HCEC 1CT (cell line): ENCODE measurements at regions not wholly inside any gene's neighbourhood (a gene's known extent, or its start where the extent isn't known, plus 50 kb on each side); places are given as distances from the start of the nearest gene placed in this dataset.
A peak's percentile ranks its signal among the peaks of the same experiment; 100 is the strongest.
"Not testable (repeated sequence)": the region's sequence is repeated elsewhere in the genome, so short reads cannot be mapped to it uniquely, and the experiment has no call there.

Source experiments
- DNase-seq: peaks from one replicate; pipeline ENCODE4 v3.0.0-alpha.2; 2017

DNA sequence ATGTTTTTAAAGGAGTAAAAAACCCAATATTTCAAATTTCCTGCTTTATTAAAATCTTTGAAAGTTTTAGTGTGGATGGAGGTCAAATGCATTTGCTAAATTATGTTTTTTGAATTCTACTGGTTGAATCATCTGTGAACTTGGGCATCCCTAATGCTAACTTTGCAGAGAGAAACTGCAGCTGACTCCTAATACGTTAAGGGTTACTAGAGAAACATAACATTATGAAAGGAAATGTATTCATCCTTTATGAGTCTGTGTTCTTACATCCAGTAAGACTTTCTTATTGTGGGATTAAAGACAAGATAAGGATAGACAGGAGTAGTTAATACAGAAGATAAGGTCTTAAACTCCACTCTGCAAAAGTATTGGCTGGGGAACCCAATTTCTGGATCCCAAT, 140.6 kb downstream of the FAM124B start:
- no peak for DNase-seq

DNA sequence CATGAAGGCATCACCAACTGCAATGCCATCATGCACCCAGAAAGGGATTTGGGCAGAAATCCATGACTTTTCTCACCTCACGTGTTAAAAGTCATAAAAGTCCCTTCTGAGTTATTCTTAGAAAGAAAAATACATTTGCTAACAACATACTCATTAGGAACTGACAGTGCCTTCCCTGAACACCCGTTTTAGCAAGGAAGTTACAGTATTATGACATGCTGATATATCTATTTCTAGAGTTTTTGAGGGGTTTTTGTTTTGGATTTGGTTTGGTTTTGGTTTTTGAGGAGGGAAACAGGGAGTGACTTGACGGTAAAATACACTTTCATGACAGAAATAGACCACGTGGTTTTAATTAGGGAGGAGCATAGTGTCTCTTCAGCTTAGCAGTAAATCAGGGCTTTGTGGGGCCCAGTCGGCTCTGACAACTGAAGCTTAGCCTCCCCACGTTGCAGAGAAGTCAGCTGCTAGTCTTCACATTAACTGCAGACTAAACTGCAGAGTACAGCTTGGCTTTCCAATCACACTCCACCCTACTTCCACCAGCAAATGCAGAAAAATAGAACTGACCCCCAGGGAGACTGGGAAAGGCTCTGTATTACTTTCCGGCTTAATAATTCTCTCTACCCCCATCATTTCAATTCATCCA, 141.4 kb downstream of the FAM124B start:
- DNase-seq, result no peak

DNA sequence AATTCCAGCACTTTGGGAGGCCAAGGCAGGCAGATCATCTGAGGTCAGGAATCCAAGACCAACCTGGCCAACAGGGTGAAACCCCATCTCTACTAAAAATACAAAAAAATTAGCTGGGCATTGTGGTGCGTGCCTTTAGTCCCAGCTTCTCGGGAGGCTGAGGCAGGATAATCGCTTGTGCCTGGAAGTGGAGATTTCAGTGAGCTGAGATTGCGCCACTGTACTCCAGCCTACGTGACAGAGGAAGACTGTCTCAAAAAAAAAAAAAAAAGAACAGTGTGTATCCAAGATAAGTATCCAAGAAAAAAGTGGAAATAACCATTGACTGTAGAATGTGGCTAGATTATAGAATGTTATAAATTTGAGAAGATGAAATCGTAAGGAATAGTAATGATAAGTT, 142.1 kb downstream of the FAM124B start:
- DNase-seq, result no peak

DNA sequence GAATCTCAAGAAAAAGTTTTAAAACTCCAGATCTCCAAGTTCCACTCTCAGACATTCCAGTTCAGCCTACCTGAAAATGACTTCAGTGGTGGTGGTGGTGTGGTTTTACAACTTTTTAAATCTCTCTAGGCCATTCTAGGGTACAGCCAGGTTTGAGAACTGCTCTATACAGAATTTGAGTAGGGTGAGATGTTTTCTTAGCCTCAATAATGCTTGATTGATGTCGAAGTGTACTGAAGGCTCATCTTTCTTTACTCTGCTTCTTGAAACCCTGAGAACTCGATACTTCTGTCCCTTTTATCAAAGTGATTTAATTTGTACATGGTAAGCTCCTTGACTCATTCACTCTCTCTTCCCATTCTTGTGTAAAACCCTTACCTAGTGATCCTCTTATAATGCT, 143.8 kb downstream of the FAM124B start:
- no peak for DNase-seq

DNA sequence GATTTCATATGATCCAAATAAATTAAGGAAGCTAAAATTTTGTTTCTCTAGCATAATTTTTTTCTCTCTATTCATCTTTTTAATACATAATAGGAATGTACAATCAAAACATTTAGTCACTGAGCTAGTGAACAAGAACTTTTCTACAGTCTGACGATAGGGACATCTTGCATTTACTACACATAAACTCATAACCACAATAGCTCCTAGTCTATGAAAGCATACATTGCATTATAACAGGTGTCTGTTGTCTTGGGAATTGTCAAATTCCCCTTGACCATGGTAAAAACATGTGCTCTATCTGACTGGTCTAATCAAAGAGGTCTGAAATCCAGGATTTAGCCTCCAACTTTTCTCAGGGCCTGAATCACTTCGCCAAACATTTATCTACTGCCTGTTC, 144.8 kb downstream of the FAM124B start:
- DNase-seq, result peak; percentile 7

DNA sequence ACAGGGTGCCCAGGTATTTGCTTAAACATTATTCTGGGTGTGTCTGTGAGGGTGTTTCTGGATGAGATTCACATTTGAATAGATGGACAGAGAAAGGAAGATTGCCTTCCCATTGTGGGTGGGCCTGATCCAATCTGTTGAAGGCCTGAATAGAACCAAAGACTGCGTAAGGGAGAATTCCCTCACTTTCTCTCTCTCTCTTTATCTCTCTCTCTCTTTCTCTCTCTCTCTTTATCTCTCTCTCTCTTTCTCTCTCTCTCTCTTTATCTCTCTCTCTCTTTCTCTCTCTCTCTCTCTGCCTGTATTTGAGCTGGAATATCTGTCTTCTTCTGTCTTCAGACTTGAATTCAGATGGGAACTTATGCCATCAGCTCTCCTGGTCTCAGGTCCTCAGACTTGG, 148.4 kb downstream of the FAM124B start:
- no peak for DNase-seq

DNA sequence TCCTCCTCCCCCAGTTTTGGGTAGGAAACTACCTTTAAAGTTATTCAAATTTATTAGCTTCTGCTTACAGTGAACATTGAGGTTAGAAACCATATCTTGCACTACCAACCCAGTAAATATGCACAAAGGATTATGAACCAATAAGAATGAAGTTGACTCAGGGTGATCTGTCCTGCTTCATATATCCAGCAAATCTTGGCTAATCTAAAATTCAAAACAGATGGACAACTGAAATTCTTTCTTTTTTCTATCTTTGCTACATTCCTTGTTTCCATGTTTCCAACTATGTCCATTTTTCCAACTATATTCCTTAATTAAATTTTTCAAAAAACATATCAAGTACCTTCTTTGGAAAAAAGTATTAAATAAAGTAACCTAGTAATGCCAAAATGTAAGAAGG, 149.3 kb downstream of the FAM124B start:
- DNase-seq, result peak; percentile 81

DNA sequence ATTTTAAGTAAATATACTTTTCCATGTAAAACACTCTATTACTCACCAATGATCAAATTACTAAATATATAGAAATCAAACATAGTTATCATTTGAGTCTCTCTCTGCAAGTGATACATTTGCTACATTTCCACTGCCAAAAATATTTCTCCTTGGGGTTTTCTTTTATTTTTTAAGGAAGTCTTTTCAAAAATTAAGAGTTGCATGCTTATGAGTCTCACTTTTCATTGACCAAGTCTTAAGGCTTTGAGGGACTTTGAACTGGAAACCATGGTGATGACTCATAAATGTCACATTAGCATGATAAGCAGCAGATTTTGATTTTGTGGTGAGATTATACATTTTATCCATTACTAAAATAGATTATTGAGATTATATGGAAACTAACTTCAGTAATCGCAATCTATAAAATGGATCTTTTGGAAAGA, 152.9 kb downstream of the FAM124B start:
- peak; percentile 24 for DNase-seq

DNA sequence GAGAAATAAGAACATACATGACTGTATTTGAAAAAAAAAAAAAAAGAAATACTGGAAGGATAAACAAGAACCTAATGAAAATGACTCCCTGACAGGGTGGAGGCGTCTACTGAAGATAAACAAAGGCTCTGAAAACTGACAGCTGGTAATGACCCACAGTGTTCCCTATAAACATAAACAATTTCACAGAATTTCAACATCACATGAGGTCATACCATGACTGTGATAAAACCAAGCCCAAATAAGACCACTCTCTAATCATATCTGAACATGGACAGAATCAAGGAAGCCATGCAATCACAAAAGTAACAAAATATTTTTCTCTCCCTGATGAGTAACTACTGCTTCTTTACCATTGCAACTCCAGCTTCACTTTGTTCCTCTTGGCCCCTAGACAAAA, 159.3 kb downstream of the FAM124B start:
- peak; percentile 78 for DNase-seq

DNA sequence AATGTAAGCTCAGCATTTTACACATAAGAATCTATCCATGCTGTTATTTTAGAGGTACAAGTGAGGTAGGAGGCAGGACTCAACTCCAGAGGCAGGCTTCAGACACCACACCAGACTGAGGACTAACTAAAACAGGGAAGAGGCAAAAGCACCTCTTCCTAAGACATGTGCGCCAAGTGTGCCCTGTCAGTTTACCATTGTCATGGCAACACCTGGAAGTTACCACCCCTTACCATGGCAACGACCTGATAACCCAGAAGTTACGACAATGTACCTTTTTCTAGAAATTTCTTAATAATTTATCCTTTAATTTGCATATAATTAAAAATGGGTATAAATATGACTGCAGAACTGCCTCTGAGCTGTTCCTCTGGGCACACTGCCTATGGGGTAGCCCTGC, 160.1 kb downstream of the FAM124B start:
- DNase-seq, result no peak

DNA sequence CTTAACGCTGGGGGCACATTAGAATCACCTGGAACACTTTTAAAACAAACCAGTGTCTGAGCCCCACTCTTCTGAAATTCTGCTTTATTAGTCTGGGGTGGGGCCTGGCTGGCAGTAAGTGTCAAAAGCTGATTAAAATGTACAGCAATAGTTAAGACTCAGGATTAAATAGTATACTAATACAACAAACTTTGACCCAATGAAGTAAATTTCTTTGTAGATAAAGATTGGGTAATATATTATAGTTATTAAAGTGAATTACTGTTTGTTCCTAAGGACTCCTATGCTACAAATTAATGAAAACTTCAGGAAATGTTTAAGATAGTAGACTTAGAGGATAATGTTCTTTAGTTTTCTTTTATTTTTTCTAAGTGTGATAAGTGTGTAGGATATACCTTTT, 160.9 kb downstream of the FAM124B start:
- DNase-seq, result no peak

DNA sequence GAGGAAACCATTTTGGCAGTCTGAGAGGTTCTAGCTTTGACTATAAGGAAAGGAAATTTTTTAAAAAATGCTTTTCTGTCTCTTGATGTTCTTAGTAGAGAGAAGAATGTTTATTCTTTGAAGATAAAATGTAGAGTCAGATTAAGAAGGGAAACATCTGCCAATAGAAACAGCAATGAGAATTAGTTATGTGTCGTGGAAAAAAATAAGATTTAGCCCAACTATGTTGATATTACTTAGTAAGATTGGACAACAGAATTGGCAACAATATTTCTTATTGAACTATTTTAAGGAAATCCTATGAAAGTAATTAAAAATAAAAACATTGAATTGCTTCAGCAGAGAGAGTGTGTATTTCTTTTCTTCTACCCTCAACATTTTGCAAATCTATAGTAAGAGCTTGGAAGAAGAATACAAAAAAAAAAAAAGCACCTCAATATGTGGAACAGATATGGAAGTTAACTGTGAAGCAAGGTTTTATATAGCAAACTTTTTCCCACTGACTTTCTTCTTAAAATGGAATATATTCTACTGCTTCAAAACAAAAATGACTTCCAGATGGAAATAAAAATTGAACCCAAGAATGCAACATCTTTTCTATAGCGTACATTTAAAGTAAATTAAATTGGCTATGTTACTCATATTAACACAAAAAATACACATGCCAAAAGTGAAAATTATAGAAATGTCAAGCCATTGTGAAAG, 177.9 kb downstream of the FAM124B start:
- no peak for DNase-seq

DNA sequence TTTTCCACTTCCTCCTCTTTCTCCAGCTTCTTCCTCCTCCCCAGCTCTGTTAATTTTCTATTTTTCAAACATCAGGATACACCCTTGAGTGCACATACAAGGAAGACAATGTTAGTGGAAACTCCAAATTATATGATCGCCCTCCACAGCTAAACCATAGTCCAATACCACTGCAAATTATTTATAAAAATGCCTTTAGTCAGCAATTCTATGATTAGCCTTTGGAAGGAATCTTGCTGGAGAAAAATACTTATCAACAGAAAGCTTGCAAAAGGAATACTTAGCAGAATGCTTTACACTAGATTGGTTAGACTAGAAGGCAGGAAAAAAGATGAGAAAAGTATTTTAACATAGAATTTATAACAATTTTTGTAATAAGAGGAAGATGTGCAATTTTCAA, 178.9 kb downstream of the FAM124B start:
- no peak for DNase-seq

DNA sequence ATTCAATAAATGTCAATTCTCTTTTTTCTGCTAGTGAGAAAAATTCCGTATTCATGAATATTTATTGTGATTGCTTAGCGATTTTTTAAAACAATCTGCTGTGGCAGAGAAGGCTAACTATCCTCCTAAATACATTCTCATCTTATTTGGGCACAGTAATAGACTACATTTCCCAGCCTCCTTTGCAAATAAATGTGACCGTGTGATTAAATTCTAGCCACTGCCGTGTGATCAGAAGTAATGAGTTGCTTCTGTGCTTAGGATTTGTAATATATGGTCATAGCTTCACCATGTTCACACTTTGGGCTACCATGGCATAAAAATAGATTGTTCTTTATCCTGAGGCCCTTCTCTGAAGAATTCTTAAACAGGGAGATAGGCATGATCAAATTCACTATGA, 179.6 kb downstream of the FAM124B start:
- peak; percentile 53 for DNase-seq

DNA sequence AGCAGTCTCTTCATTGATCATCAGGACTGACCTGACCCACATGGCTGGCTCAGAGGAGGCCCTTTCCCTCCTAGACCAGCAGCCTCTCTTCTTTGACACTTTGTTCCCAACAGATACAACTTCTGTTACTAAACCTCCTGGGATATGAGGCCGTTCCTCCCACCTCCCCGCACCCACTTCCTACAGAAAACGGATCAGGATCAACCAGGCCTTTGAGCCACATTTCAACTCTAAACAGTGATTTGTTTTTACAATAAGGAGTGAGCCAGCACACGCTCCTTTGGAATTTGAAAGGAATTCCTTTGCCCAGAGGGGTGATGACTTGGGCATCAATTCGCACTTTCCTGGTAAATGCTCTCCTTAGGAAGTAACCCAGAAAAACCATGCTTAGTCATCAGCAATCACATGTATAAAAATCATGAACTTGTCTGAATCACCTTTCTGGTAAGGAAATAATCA, 180.4 kb downstream of the FAM124B start:
- DNase-seq, result peak; percentile 96

DNA sequence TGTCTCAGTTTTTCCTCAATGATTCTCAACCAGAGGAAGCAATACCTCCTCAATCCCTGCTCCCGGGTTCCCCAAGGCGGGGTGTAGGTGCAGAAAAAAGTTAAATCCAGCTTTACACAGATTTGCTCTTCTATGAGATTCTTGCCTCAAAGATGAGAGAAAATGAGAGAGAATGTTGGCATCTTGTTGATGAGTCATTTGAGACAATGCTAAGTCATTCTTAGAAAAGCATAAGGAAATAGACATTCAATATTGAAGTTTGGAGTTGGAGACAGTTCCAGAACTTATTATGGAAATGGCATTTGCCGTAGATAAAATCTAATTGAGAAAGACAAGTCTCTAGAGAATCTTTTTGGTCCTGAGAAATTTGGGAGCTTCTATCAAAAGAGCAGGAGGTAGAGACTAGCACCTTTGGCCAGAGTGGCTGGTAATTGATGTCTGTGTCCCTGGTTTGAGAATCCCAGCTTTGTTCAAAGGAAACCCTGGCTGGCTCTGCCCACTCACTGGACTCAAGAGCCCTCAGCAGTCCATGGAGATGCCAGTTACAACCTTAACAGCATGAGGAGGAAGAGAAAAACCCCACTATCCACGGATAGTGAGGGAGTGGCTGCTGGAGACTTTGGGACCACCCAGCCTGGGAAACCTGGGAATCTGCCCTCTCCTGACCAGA, 181.2 kb downstream of the FAM124B start:
- peak; percentile 43 for DNase-seq

DNA sequence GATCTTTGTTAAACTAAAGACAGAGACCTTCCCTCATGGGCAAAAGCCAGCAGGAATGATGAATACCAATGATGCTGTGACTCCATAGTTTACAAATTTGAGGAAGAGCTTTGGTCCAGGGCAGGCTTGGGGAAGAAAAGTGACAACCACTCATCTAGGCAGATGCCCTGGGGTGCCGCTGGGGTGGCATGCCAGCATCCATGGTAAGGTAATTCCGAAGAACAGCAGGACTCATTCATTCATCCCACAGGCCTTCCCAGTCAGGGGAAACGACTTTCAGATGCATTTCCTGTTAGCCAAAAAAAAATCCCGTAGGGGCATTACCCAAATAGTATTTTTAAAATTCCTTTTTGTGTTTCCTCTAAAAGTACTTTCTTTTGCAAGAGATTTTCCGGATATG, 180.7 kb upstream of the SERPINE2 start:
- no peak for DNase-seq

DNA sequence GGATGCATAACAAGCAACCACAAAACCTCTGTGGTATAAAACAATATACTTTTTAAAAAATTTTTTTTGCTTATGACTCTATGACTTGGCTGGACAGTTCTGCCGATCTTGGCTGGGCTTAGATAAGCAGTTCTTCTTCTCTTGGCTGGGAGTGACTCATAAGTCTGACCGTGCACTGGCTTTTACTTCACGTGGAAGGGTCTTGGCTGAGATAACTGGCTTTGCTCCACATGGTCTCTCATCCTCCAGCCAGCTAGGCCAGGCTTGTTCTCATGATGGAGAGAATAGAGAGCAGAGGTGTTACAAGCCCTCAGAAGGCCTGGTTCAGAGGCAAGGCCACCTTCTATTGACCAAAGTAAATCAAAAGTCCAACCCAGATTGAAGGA, 178.9 kb upstream of the SERPINE2 start:
- peak; percentile 47 for DNase-seq

DNA sequence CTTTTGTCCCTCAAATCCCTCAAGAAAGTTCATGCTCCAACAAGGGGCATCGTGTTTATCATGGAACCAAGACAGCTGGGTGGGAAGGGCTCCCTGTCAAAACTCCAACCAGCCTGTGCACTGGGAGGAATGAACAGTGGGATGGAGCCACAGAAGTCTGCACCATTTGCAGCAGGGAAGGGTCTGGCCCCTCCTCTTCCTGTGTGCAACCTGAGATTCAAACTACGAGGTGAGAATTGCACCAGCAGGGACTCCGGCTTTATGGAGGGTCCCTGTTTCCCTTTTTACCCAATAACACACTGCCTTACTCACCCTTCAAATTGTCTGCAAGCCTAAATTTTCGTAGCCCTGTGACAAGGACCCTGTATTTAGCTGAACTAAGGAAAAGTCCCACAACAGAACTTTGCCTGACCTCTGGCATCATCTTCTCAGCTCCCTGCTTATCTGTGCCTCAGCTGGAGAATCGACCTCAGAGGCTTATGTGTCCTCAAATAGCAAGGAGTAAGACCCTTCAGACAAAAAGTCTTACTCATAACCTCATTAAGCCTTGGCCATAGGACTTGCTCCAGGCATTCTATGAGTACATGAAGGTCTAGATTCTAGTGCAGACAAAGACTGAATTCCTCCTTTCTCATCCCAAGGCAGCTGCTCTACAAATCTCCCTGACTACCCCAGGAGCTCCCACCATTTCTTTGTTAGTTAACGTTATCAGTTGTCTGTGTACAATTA, 178.3 kb upstream of the SERPINE2 start:
- DNase-seq, result no peak

DNA sequence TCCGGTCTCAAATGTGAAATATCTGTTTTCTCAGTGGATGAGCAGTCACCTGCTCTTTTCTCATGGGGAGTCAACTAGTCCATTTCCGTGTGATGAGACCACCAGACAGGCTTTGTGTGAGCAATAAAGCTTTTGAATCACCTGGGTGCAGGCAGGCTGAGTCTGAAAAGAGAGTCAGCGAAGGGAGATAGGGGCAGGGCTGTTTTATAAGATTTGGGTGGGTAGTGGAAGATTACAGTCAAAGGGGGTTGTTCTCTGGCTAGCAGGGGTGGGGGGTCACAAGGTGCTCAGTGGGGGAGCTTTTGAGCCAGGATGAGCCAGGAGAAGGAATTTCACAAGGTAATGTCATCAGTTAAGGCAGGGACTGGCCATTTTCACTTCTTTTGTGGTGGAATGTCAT, 176.5 kb upstream of the SERPINE2 start:
- DNase-seq, result not testable (repeated sequence)

DNA sequence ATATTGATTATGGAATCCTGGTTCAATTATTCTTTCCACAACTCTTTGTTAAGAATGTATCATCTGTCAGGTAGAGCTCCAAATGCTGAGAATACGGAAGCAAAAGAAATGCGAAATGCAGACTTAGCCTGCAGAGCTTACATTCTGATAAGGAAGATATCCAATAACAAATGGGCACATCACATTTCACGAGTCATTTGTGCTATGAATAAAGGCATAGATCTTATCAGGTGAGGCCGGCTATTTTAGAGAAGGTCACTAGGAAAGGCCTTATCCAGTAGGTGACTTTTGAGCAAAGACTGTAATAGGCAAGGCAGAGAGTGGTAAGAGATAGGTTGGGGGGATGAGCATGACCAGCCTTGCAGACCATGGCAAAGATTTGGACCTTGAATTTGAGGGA, 174.3 kb upstream of the SERPINE2 start:
- DNase-seq, result no peak

DNA sequence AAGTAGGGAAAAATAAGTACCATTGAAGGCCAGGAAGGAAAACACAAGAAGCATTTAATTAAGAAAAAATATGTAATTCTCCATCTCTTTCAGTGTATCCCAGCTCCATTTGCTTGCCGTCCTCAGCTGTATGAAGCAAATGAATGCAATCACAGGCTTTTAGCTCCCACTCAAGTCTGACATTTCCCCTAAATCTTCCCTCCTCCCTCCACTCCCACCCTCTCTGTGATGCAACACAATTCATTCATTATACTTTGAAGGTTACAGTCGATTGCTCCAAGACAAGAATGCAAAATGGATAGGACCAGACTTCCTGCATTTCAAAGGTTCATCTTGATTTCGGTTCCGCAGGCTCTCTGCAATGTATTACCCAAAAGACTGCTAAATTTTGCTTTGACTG, 172.7 kb upstream of the SERPINE2 start:
- DNase-seq, result no peak

DNA sequence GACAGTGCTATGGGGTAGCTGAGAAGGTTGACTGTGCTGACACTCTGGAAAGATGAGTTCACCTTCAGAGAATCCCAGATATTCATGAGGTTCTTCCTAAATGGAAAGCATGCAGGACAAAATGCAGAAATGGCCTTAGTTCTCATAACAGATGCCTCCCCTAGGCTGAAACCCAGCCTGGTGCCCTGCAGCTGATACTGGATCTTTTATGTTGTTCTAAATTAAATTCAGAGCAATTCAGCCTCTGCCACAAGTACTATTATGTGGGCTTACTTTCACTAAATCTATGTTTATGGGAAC, 172.0 kb upstream of the SERPINE2 start:
- DNase-seq, result no peak
